ENCODE measurements at regions not wholly inside any gene's neighbourhood (a gene's known extent, or its start where the extent isn't known, plus 50 kb on each side); places are given as distances from the start of the nearest gene placed in this dataset.

DNA sequence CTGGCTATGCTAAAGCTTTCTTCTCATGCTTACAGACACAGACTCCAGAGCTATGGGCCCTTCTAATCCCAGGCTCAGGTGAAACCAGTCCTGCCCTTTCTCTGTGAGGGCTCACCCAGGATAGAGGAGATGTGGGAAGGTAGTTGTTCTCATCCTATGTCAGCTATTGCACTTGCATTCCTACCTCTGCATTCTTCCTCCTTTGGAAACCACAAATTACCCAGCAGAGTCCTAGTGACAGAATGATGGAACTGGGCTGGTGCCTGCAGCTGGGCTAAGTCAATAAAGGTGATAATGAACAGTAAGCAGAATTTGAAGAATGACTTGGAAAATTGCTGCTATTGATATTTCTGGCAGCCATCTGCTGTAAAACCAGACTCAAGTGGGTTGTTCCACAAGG is 560.0 kb downstream of the TMEM135 start:
- no peaks in the 10 kb centered on the region; the same call in 1 of the 2 replicates for H3K9me2 ChIP-seq (ENCODE audit: insufficient read depth)
- no peaks in the 10 kb centered on the region for H4K20me1 ChIP-seq (replicated peaks; ENCODE audit: insufficient read depth)
- Mint-ChIP-seq H3K27ac (no peak overlapping the region), H3K4me1 (no peaks in the 10 kb centered on the region), H3K36me3 (ENCODE audit: low read depth) (no peaks in the 10 kb centered on the region), H3K9me3 (no peaks in the 10 kb centered on the region), H3K4me3 (no peak overlapping the region), H3K27me3 (ENCODE audit: insufficient read depth, low read depth, poor library complexity) (peaks cover 2% of the 10 kb centered on the region)
- H3K27me3 ChIP-seq (ENCODE audit: insufficient read depth), result no peaks in the 10 kb centered on the region
- H3K4me1 ChIP-seq (ENCODE audit: insufficient read depth), result no peaks in the 10 kb centered on the region
- no peak overlapping the region for H3K4me3 ChIP-seq
- no peaks in the 10 kb centered on the region for H3K36me3 ChIP-seq (ENCODE audit: insufficient read depth)
- no peaks in the 10 kb centered on the region for H3K79me2 ChIP-seq (replicated peaks; ENCODE audit: insufficient read depth)
- ATAC-seq (no peak), DNase-seq (ENCODE audit: low spot score) (no peak)
- no peaks in the 10 kb centered on the region for H3F3A ChIP-seq (replicated peaks; ENCODE audit: low read depth)
- TF ChIP-seq, protein P1, sequence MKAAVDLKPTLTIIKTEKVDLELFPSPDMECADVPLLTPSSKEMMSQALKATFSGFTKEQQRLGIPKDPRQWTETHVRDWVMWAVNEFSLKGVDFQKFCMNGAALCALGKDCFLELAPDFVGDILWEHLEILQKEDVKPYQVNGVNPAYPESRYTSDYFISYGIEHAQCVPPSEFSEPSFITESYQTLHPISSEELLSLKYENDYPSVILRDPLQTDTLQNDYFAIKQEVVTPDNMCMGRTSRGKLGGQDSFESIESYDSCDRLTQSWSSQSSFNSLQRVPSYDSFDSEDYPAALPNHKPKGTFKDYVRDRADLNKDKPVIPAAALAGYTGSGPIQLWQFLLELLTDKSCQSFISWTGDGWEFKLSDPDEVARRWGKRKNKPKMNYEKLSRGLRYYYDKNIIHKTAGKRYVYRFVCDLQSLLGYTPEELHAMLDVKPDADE (IDR thresholded peaks at IDR 0.05), result no peak
- TF ChIP-seq ZNF331 (CRISPR knock-in tag; IDR thresholded peaks at IDR 0.05; ENCODE audit: low read depth) (no peak), JUNB (IDR thresholded peaks at IDR 0.05; ENCODE audit: unreplicated experiment) (no peak), NANOG (IDR thresholded peaks at IDR 0.05; ENCODE audit: borderline replicate concordance) (no peak), EZH2phosphoT487 (IDR thresholded peaks at IDR 0.05; ENCODE audit: unreplicated experiment) (no peak), ZNF114 (CRISPR knock-in tag; IDR thresholded peaks at IDR 0.05) (no peak), CREB1 (CRISPR knock-in tag; IDR thresholded peaks at IDR 0.05; ENCODE audit: low read depth) (no peak), POLR2AphosphoS5 (IDR thresholded peaks at IDR 0.05; ENCODE audit: low read depth) (no peak), STAT1 (IDR thresholded peaks at IDR 0.05; ENCODE audit: unreplicated experiment) (no peak), EZH2 (IDR thresholded peaks at IDR 0.05; ENCODE audit: low read depth, unreplicated experiment) (no peak)
- TF ChIP-seq, protein P2, sequence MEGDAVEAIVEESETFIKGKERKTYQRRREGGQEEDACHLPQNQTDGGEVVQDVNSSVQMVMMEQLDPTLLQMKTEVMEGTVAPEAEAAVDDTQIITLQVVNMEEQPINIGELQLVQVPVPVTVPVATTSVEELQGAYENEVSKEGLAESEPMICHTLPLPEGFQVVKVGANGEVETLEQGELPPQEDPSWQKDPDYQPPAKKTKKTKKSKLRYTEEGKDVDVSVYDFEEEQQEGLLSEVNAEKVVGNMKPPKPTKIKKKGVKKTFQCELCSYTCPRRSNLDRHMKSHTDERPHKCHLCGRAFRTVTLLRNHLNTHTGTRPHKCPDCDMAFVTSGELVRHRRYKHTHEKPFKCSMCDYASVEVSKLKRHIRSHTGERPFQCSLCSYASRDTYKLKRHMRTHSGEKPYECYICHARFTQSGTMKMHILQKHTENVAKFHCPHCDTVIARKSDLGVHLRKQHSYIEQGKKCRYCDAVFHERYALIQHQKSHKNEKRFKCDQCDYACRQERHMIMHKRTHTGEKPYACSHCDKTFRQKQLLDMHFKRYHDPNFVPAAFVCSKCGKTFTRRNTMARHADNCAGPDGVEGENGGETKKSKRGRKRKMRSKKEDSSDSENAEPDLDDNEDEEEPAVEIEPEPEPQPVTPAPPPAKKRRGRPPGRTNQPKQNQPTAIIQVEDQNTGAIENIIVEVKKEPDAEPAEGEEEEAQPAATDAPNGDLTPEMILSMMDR (conservative IDR thresholded peaks at IDR 0.05; ENCODE audit: low read depth in 2 of 2), result no peak
- TF ChIP-seq, protein P3, sequence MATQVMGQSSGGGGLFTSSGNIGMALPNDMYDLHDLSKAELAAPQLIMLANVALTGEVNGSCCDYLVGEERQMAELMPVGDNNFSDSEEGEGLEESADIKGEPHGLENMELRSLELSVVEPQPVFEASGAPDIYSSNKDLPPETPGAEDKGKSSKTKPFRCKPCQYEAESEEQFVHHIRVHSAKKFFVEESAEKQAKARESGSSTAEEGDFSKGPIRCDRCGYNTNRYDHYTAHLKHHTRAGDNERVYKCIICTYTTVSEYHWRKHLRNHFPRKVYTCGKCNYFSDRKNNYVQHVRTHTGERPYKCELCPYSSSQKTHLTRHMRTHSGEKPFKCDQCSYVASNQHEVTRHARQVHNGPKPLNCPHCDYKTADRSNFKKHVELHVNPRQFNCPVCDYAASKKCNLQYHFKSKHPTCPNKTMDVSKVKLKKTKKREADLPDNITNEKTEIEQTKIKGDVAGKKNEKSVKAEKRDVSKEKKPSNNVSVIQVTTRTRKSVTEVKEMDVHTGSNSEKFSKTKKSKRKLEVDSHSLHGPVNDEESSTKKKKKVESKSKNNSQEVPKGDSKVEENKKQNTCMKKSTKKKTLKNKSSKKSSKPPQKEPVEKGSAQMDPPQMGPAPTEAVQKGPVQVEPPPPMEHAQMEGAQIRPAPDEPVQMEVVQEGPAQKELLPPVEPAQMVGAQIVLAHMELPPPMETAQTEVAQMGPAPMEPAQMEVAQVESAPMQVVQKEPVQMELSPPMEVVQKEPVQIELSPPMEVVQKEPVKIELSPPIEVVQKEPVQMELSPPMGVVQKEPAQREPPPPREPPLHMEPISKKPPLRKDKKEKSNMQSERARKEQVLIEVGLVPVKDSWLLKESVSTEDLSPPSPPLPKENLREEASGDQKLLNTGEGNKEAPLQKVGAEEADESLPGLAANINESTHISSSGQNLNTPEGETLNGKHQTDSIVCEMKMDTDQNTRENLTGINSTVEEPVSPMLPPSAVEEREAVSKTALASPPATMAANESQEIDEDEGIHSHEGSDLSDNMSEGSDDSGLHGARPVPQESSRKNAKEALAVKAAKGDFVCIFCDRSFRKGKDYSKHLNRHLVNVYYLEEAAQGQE (IDR thresholded peaks at IDR 0.05; ENCODE audit: unreplicated experiment), result no peak
- TF ChIP-seq, protein P4, sequence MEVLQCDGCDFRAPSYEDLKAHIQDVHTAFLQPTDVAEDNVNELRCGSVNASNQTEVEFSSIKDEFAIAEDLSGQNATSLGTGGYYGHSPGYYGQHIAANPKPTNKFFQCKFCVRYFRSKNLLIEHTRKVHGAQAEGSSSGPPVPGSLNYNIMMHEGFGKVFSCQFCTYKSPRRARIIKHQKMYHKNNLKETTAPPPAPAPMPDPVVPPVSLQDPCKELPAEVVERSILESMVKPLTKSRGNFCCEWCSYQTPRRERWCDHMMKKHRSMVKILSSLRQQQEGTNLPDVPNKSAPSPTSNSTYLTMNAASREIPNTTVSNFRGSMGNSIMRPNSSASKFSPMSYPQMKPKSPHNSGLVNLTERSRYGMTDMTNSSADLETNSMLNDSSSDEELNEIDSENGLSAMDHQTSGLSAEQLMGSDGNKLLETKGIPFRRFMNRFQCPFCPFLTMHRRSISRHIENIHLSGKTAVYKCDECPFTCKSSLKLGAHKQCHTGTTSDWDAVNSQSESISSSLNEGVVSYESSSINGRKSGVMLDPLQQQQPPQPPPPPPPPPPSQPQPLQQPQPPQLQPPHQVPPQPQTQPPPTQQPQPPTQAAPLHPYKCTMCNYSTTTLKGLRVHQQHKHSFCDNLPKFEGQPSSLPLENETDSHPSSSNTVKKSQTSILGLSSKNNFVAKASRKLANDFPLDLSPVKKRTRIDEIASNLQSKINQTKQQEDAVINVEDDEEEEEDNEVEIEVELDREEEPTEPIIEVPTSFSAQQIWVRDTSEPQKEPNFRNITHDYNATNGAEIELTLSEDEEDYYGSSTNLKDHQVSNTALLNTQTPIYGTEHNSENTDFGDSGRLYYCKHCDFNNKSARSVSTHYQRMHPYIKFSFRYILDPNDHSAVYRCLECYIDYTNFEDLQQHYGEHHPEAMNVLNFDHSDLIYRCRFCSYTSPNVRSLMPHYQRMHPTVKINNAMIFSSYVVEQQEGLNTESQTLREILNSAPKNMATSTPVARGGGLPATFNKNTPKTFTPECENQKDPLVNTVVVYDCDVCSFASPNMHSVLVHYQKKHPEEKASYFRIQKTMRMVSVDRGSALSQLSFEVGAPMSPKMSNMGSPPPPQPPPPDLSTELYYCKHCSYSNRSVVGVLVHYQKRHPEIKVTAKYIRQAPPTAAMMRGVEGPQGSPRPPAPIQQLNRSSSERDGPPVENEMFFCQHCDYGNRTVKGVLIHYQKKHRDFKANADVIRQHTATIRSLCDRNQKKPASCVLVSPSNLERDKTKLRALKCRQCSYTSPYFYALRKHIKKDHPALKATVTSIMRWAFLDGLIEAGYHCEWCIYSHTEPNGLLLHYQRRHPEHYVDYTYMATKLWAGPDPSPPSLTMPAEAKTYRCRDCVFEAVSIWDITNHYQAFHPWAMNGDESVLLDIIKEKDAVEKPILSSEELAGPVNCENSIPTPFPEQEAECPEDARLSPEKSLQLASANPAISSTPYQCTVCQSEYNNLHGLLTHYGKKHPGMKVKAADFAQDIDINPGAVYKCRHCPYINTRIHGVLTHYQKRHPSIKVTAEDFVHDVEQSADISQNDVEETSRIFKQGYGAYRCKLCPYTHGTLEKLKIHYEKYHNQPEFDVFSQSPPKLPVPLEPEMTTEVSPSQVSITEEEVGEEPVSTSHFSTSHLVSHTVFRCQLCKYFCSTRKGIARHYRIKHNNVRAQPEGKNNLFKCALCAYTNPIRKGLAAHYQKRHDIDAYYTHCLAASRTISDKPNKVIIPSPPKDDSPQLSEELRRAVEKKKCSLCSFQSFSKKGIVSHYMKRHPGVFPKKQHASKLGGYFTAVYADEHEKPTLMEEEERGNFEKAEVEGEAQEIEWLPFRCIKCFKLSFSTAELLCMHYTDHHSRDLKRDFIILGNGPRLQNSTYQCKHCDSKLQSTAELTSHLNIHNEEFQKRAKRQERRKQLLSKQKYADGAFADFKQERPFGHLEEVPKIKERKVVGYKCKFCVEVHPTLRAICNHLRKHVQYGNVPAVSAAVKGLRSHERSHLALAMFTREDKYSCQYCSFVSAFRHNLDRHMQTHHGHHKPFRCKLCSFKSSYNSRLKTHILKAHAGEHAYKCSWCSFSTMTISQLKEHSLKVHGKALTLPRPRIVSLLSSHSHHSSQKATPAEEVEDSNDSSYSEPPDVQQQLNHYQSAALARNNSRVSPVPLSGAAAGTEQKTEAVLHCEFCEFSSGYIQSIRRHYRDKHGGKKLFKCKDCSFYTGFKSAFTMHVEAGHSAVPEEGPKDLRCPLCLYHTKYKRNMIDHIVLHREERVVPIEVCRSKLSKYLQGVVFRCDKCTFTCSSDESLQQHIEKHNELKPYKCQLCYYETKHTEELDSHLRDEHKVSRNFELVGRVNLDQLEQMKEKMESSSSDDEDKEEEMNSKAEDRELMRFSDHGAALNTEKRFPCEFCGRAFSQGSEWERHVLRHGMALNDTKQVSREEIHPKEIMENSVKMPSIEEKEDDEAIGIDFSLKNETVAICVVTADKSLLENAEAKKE (CRISPR knock-in tag; IDR thresholded peaks at IDR 0.05), result no peak
- H3K4me2 ChIP-seq, result no peak overlapping the region
- H3K27ac ChIP-seq (ENCODE audit: low read depth), result no peak overlapping the region
- H2AFZ ChIP-seq, result no peak overlapping the region

Data from GM23338 (cell line).